C4-2B (cell line): ENCODE measurements at regions not wholly inside any gene's neighbourhood (a gene's known extent, or its start where the extent isn't known, plus 50 kb on each side); places are given as distances from the start of the nearest gene placed in this dataset.

Source experiments
- CTCF ChIP-seq: fragments of 450-650 bp; conservative IDR thresholded peaks from 2 replicates; pipeline ENCODE4 v1.5.1; 2017; ENCODE audit warnings: mild to moderate bottlenecking
- ZFX ChIP-seq: fragments of 450-650 bp; IDR thresholded peaks from 2 replicates; pipeline ENCODE4 v1.6.1; 2017

DNA sequence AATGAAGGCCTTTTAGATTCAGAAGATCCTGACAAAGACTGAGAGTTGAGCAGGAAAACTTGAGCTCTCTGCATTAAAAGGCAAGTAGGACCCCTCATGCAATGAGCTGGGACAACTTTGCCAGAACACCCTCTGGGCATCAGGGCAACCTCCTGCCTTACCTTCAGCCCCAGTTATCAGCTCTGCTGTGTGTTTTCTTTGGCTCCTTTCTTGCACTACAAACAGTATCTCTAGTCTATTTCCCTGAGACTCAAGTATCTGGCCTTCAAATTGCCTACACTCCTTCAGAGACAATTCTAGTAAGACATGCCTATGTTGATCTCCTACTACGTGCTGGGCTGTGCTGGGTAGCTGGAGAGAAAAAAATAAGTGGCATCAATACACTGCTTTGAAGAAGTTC, 192.2 kb downstream of the MID1IP1 start:
- TF ChIP-seq CTCF (no peak), ZFX (no peak)
